NCI-H1694 treated with DMSO at 0.1 percent for 48 hours (cell line): ENCODE measurements at regions not wholly inside any gene's neighbourhood (a gene's known extent, or its start where the extent isn't known, plus 50 kb on each side); places are given as distances from the start of the nearest gene placed in this dataset.

ENCODE experiments used
- DNase-seq: peaks from one replicate; lab custom pipeline; 2025; lab: John Stamatoyannopoulos, UW

- DNase-seq = no peak
Measured at GRCh38 chr16:14360326-14361037, 269.6 kb downstream of the PARN start.

- peak; percentile 88 for DNase-seq
Measured at GRCh38 chr16:14358697-14359305, 271.3 kb downstream of the PARN start.

- DNase-seq = no peak
Measured at GRCh38 chr16:14357328-14357727, 272.7 kb downstream of the PARN start.

GRCh38 chr16:14356064-14356463 is 274.0 kb downstream of the PARN start:
- DNase-seq = no peak

GRCh38 chr16:14354561-14355351 is 275.3 kb downstream of the PARN start:
- DNase-seq = peak; percentile 74

- DNase-seq = no peak
Measured at GRCh38 chr16:14353340-14353739, 276.7 kb downstream of the PARN start.

- DNase-seq = no peak
Measured at GRCh38 chr16:14351647-14352046, 278.4 kb downstream of the PARN start.

- DNase-seq = no peak
Measured at GRCh38 chr16:14350626-14351025, 279.4 kb downstream of the PARN start.

- no peak for DNase-seq
Measured at GRCh38 chr16:14350081-14350480, 279.0 kb downstream of the MRTFB start.

GRCh38 chr16:14347706-14348105 is 276.6 kb downstream of the MRTFB start:
- no peak for DNase-seq

GRCh38 chr16:14346278-14347142 is 275.4 kb downstream of the MRTFB start:
- no peak for DNase-seq

- no peak for DNase-seq
Measured at GRCh38 chr16:14345512-14346115, 274.5 kb downstream of the MRTFB start.

GRCh38 chr16:14344945-14345344 is 273.8 kb downstream of the MRTFB start:
- DNase-seq = no peak

- no peak for DNase-seq
Measured at GRCh38 chr16:14344292-14344691, 273.2 kb downstream of the MRTFB start.

- no peak for DNase-seq
Measured at GRCh38 chr16:14341324-14342225, 270.5 kb downstream of the MRTFB start.

- DNase-seq = no peak
Measured at GRCh38 chr16:14339694-14340093, 268.6 kb downstream of the MRTFB start.

- DNase-seq = no peak
Measured at GRCh38 chr16:14338969-14339368, 267.9 kb downstream of the MRTFB start.

GRCh38 chr16:14338236-14338635 is 267.1 kb downstream of the MRTFB start:
- DNase-seq = no peak

GRCh38 chr16:14337303-14338191 is 266.4 kb downstream of the MRTFB start:
- no peak for DNase-seq

GRCh38 chr16:14335297-14335696 is 264.2 kb downstream of the MRTFB start:
- no peak for DNase-seq
